ENCODE measurements at regions not wholly inside any gene's neighbourhood (a gene's known extent, or its start where the extent isn't known, plus 50 kb on each side); places are given as distances from the start of the nearest gene placed in this dataset.
"Not testable (repeated sequence)": the region's sequence is repeated elsewhere in the genome, so short reads cannot be mapped to it uniquely, and the experiment has no call there.

GRCh38 chr13:61138857-61139256 lies 276.8 kb downstream of the PCDH20 start:
- DNase-seq (ENCODE audit: low spot score): no peak

- DNase-seq (ENCODE audit: low spot score): no peak
Measured at GRCh38 chr13:61136515-61136914, 279.1 kb downstream of the PCDH20 start.

GRCh38 chr13:61136093-61136492 lies 279.6 kb downstream of the PCDH20 start:
- no peak for DNase-seq (ENCODE audit: low spot score)

GRCh38 chr13:61135583-61135982 lies 280.1 kb downstream of the PCDH20 start:
- DNase-seq (ENCODE audit: low spot score): no peak

GRCh38 chr13:61128850-61129645 lies 286.6 kb downstream of the PCDH20 start:
- DNase-seq (ENCODE audit: low spot score): no peak

GRCh38 chr13:61123538-61124289 lies 291.9 kb downstream of the PCDH20 start:
- no peak for DNase-seq (ENCODE audit: low spot score)

GRCh38 chr13:61113140-61113658 lies 302.4 kb downstream of the PCDH20 start:
- DNase-seq (ENCODE audit: low spot score): no peak

GRCh38 chr13:61111529-61111928 lies 304.1 kb downstream of the PCDH20 start:
- no peak for DNase-seq (ENCODE audit: low spot score)

- no peak for DNase-seq (ENCODE audit: low spot score)
Measured at GRCh38 chr13:61110732-61111131, 304.9 kb downstream of the PCDH20 start.

- no peak for DNase-seq (ENCODE audit: low spot score)
Measured at GRCh38 chr13:61109741-61110140, 305.9 kb downstream of the PCDH20 start.

GRCh38 chr13:61107989-61108388 lies 307.7 kb downstream of the PCDH20 start:
- DNase-seq (ENCODE audit: low spot score): no peak

GRCh38 chr13:61095885-61096284 lies 319.8 kb downstream of the PCDH20 start:
- DNase-seq (ENCODE audit: low spot score): no peak

- no peak for DNase-seq (ENCODE audit: low spot score)
Measured at GRCh38 chr13:61094865-61095264, 320.8 kb downstream of the PCDH20 start.

GRCh38 chr13:61089894-61090293 lies 325.8 kb downstream of the PCDH20 start:
- DNase-seq (ENCODE audit: low spot score): not testable (repeated sequence)

GRCh38 chr13:61086087-61086486 lies 329.6 kb downstream of the PCDH20 start:
- no peak for DNase-seq (ENCODE audit: low spot score)

- DNase-seq (ENCODE audit: low spot score): no peak
Measured at GRCh38 chr13:61084988-61085387, 330.7 kb downstream of the PCDH20 start.

- DNase-seq (ENCODE audit: low spot score): no peak
Measured at GRCh38 chr13:61078976-61079770, 336.5 kb downstream of the PCDH20 start.

GRCh38 chr13:61052175-61052574 lies 363.5 kb downstream of the PCDH20 start:
- no peak for DNase-seq (ENCODE audit: low spot score)

GRCh38 chr13:61045251-61045650 lies 370.4 kb downstream of the PCDH20 start:
- no peak for DNase-seq (ENCODE audit: low spot score)

GRCh38 chr13:61040181-61040580 lies 375.5 kb downstream of the PCDH20 start:
- no peak for DNase-seq (ENCODE audit: low spot score)

GRCh38 chr13:61039302-61039701 lies 376.3 kb downstream of the PCDH20 start:
- no peak for DNase-seq (ENCODE audit: low spot score)

- DNase-seq (ENCODE audit: low spot score): no peak
Measured at GRCh38 chr13:61036715-61037114, 378.9 kb downstream of the PCDH20 start.

Data from AG08395 (cell line).